Upper lobe of left lung (tissue), 6 donors: ENCODE measurements at regions not wholly inside any gene's neighbourhood (a gene's known extent, or its start where the extent isn't known, plus 50 kb on each side); places are given as distances from the start of the nearest gene placed in this dataset.
"Not testable (repeated sequence)": the region's sequence is repeated elsewhere in the genome, so short reads cannot be mapped to it uniquely, and the experiment has no call there.

Source experiments
- ATAC-seq, 2 donors: fragments of 200-7000 bp; cut with Tn5 transposase; one replicate each; pipeline ENCODE4 v1.9.1; 2022; ENCODE audit warnings: mild to moderate bottlenecking in 2 of 2, moderate library complexity in 2 of 2; ENCODE audit not compliant: low FRiP score in 2 of 2
- DNase-seq, 2 donors: peaks; one replicate each; pipeline ENCODE4 v3.0.0-alpha.2; 2019 to 2020
- H3K27ac ChIP-seq, 4 donors: fragments of 200-600 bp; sonication (generic); one replicate each; pipeline ENCODE4 v1.5.1; 2016 to 2019
- H3K27me3 ChIP-seq, 4 donors: fragments of 200-600 bp; sonication (generic); one replicate each; pipeline ENCODE4 v1.5.1; 2017 to 2019
- H3K36me3 ChIP-seq, 4 donors: fragments of 200-600 bp; sonication (generic); one replicate each; pipeline ENCODE4 v1.5.1; 2016 to 2019
- H3K4me1 ChIP-seq, 4 donors: fragments of 200-600 bp; sonication (generic); one replicate each; pipeline ENCODE4 v1.5.1; 2018 to 2019
- H3K4me3 ChIP-seq, 4 donors: fragments of 200-600 bp; sonication (generic); one replicate each; pipeline ENCODE4 v1.5.1; 2017 to 2019; ENCODE audit warnings: mild to moderate bottlenecking in 2 of 4, moderate library complexity in 1 of 4
- H3K9me3 ChIP-seq, 4 donors: fragments of 200-600 bp; sonication (generic); one replicate each; pipeline ENCODE4 v1.5.1; 2018 to 2019
- EP300 ChIP-seq, 4 donors: sonication (generic); formaldehyde crosslinking; IDR thresholded peaks; one replicate each; pipeline ENCODE4 v1.5.1; 2017; ENCODE audit warnings: antibody characterized with exemption in 4 of 4, control low read depth in 2 of 4
- POLR2A ChIP-seq, 4 donors: fragments of 450-650 bp; IDR thresholded peaks; one replicate each; pipeline ENCODE4 v1.5.1; 2016 to 2017; ENCODE audit warnings: antibody characterized with exemption in 4 of 4, mild to moderate bottlenecking in 2 of 4
- POLR2AphosphoS5 ChIP-seq, 2 donors: sonication (generic); formaldehyde crosslinking; IDR thresholded peaks; one replicate each; pipeline ENCODE4 v1.5.1; 2017; ENCODE audit warnings: antibody characterized with exemption in 2 of 2
- WGBS, 2 donors: methylation state at CpG; one replicate each; pipeline ENCODE4 v1.1.5; 2017 to 2018; 5-methylcytosine and 5-hydroxymethylcytosine counted together
- TF ChIP-seq, protein P1 (sequence below), 6 experiments: fragments of 450-650 bp in 4 of 6; fragments of 200-600 bp in 2 of 6; sonication (generic) in 2 of 6; IDR thresholded peaks; one replicate each; pipeline ENCODE4 v1.5.1; 2016 to 2019; ENCODE audit warnings: antibody characterized with exemption in 6 of 6
- donor health status: DM: no; HTN: no; CAD: no; lungs with moderate emphysema.
- donor health status: DM: no; HTN: yes; CAD: no; lungs with severe emphysema.

DNA sequence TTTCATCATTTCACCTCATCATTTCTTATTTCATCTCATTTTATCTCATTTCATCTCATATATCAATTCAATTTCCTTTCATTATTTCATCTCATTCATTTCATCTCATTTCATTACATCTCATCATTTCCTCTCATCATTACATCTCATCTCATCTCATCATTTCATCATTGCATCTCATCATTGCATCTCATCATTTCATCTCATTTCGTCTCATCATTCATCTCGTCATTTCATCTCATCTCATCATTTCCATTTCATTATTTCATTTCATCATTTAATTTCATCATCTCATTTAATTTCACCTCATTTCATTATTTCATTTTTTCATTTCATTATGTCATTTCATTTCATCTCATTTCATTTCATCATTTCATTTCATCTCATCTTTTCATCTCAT lies 168.5 kb upstream of the FAM72C start:
- H3K4me1 ChIP-seq, H3K27me3 ChIP-seq, H3K27ac ChIP-seq, H3K9me3 ChIP-seq, H3K36me3 ChIP-seq, H3K4me3 ChIP-seq, ATAC-seq, DNase-seq: not testable (repeated sequence)
- WGBS, 2 donors: 67% methylated on average over 2 of the region's 2 CpGs; no CpG with 5 or more reads in 1 of the 2 donors

DNA sequence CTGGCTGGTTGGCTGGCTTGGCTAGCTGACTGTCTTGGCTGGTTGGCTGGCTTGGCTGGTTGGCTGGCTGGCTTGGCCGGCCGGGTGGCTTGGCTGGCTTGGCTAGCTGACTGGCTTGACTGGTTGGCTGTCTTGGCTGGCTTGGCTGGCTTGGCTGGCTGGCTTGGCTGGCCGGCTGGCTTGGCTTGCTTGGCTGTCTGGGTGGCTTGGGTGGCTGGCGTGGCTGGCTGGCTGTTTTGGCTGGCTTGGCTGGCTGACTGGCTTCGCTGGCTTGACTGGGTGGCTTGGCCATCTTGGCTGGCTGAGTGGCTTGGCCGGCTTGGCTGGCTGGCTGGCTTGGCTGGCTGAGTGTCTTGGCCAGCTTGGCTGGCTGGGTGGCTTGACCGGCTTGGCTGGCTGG lies 133.2 kb upstream of the FAM72C start:
- not testable (repeated sequence) for H3K27me3 ChIP-seq, H3K4me1 ChIP-seq, H3K27ac ChIP-seq, H3K4me3 ChIP-seq, ATAC-seq, H3K36me3 ChIP-seq
- DNase-seq: peak; percentile 7 to 59
- no CpG with 5 or more reads among the region's 7 CpGs for WGBS, 2 donors
- peaks cover 0 to 14% (median 0%) of the 10 kb centered on the region in 4 donors for H3K9me3 ChIP-seq

DNA sequence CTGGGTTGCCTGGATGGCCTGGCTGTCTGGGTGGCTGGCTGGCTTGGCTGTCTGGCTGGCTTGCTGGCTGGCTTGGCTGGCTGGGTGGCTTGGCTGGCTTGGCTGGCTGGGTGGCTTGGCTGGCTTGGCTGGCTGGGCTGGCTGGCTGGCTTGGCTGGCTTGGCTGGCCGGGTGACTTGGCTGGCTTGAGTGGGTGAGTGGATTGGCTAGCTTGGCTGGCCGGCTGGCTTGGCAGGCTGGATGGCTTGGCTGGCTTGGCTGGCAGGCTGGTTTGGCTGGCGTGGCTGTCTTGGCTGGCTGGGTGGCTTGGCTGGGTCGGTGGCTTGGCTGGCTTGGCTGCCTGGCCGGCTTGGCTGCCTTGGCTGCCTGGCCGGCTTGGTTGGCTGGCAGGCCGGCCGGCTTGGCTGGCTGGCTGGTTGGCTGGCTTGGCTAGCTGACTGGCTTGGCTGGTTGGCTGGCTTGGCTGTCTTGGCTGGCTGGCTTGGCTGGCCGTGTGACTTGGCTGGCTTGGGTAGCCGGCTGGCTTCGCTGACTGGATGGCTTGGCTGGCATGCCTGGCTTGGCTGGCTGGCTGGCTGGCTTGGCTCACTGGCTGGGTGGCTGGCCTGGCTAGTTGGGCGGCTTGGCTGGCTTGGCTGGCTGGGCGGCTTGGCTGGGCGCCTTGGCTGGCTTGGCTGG lies 132.4 kb upstream of the FAM72C start:
- not testable (repeated sequence) for H3K4me1 ChIP-seq, H3K27ac ChIP-seq, H3K36me3 ChIP-seq, H3K27me3 ChIP-seq, H3K4me3 ChIP-seq
- peak; percentile 70 to 94 for DNase-seq
- peak; percentile 50 to 61 for ATAC-seq
- H3K9me3 ChIP-seq: peaks cover 0 to 14% (median 0%) of the 10 kb centered on the region in 4 donors
- 84 to 88% methylated on average over 14 of the region's 14 CpGs for WGBS, 2 donors

DNA sequence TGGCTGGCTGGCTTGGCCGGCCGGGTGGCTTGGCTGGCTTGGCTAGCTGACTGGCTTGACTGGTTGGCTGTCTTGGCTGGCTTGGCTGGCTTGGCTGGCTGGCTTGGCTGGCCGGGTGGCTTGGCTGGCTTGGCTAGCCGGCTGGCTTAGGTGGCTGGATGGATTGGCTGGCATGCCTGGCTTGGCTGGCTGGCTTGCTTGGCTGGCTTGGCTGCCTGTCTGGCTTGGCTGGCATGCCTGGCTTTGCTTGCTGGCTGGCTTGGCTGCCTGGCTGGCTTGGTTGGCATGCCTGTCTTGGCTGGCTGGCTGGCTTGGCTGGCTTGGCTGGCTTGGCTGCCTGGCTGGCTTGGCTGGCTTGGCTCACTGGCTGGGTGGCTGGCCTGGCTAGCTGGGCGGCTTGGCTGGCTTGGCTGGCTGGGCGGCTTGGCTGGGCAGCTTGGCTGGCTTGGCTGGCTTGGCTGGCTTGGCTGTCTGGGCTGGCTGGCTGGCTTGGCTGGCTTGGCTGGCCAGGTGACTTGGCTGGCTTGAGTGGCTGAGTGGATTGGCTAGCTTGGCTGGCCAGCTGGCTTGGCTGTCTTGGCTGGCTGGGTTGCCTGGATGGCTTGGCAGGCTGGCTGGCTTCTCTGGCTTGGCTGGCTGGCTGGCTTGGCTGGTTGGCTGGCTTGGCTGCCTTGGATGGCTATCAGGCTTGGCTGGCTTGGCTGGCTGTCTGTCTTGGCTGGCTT lies 131.5 kb upstream of the FAM72C start:
- not testable (repeated sequence) for H3K4me1 ChIP-seq, H3K27me3 ChIP-seq, H3K27ac ChIP-seq, H3K4me3 ChIP-seq, H3K36me3 ChIP-seq
- 86 to 97% methylated on average over 6 of the region's 6 CpGs for WGBS, 2 donors
- H3K9me3 ChIP-seq: peaks cover 0 to 14% (median 0%) of the 10 kb centered on the region in 4 donors
- peak; percentile 70 to 74 for ATAC-seq
- DNase-seq: peak; percentile 62 to 93

DNA sequence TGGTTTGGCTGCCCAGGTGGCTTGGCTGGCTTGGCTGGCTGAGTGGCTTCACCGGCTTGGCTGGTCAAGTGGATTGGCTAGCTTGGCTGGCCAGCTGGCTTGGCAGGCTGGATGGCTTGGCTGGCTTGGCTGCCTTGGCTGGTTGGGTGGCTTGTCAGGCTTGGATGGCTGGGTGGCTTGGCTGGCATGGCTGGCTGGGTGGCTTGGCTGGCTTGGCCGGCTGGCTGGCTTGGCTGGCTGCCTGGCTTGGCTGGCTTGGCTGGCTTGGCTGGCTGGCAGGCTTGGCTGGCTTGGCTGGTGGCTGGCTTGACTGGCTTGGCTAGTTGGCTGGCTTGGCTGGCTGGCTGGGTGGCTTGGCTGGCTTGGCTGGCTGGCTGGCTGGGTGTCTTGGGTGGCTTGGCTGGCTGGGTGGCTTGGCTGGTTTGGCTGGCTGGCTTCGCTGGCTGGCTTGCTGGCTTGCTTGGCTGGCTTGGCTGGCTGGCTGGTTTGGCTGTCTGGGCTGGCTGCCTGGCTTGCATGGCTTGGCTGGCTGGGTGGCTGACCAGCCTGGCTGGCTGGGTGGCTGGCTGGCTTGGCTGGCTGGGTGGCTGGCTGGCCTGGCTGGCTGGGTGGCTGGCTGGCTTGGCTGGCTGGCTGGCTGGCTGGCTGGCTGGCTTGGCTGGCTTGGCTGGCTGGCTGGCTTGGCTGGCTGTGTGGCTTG lies 130.4 kb upstream of the FAM72C start:
- not testable (repeated sequence) for H3K4me3 ChIP-seq, H3K27ac ChIP-seq, H3K27me3 ChIP-seq, H3K36me3 ChIP-seq, H3K4me1 ChIP-seq
- ATAC-seq: peak in 1 of 2 donors; percentile 56
- 62 to 83% methylated on average over 2 to 3 of the region's 3 CpGs for WGBS, 2 donors
- peak; percentile 24 to 88 for DNase-seq
- peaks cover 0 to 14% (median 0%) of the 10 kb centered on the region in 4 donors for H3K9me3 ChIP-seq

DNA sequence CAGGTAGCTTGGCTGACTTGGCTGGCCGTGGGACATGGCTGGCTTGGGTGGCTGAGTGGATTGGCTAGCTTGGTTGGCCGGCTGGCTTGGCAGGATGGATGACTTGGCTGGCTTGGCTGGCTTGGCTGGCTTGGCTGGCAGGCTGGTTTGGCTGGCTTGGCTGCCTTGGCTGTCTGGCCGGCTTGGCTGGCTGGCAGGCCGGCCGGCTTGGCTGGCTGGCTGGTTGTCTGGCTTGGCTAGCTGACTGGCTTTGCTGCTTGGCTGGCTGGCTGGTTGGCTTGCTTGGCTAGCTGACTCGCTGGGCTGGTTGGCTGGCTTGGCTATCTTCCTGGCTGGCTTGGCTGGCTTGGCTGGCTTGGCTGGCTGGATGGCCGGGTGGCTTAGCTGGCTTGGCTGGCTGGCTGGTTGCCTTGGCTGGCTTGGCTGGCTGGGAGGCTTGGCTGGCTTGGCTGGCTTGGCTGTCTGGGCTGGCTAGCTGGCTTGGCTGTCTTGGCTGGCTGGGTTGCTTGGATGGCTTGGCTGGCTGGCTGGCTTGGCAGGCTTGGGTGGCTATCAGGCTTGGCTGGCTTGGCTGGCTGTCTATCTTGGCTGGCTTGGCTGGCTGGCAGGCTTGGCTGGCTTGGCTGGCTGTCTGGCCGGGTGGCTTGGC lies 129.7 kb upstream of the FAM72C start:
- WGBS, 2 donors: 70 to 85% methylated on average over 7 to 8 of the region's 8 CpGs
- Histone ChIP-seq H3K9me3 (peaks cover 0 to 14% (median 0%) of the 10 kb centered on the region in 4 donors), H3K4me3 (no peak overlapping the region), H3K4me1 (no peaks in the 10 kb centered on the region), H3K27me3 (no peaks in the 10 kb centered on the region), H3K36me3 (no peaks in the 10 kb centered on the region), H3K27ac (no peak overlapping the region)
- DNase-seq: peak; percentile 23 to 87
- TF ChIP-seq EP300 (IDR thresholded peaks at IDR 0.05): no peak
- no peak for TF ChIP-seq POLR2AphosphoS5 (IDR thresholded peaks at IDR 0.05)
- TF ChIP-seq, protein P1, sequence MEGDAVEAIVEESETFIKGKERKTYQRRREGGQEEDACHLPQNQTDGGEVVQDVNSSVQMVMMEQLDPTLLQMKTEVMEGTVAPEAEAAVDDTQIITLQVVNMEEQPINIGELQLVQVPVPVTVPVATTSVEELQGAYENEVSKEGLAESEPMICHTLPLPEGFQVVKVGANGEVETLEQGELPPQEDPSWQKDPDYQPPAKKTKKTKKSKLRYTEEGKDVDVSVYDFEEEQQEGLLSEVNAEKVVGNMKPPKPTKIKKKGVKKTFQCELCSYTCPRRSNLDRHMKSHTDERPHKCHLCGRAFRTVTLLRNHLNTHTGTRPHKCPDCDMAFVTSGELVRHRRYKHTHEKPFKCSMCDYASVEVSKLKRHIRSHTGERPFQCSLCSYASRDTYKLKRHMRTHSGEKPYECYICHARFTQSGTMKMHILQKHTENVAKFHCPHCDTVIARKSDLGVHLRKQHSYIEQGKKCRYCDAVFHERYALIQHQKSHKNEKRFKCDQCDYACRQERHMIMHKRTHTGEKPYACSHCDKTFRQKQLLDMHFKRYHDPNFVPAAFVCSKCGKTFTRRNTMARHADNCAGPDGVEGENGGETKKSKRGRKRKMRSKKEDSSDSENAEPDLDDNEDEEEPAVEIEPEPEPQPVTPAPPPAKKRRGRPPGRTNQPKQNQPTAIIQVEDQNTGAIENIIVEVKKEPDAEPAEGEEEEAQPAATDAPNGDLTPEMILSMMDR (IDR thresholded peaks at IDR 0.05): no peak
- no peak for TF ChIP-seq POLR2A (IDR thresholded peaks at IDR 0.05)
- ATAC-seq: peak; percentile 53 to 75

DNA sequence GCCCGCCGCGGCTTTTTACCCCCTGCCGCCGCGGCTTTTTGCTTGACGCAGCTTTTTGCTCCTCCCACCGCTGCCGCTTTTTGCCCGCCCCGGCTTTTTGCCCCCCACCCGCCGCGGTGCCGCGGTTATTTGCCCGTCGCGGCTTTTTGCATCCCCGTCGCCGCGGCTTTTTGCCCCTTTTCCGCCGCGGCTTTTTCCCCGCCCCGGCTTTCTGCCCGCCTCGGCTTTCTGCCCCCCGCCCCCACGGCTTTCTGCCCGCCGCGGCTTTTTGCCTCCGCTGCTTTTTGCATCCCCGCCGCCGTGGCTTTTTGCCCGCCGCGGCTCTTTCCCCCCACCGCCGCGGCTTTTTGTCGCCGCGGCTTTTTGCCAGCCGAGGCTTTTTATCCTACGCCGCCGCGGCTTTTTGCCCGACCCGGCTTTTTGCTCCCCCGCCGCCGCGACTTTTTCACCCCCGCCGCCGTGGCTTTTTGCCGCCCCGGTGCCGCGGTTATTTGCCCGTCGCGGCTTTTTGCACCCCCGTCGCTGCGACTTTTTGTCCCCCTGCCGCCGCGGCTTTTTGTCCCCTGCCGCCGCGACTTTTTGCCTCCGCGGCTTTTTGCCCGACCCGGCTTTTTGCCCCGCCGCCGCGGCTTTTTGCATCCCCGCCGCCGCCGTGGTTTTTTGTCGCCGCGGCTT lies 105.5 kb upstream of the FAM72C start:
- H3K9me3 ChIP-seq, H3K36me3 ChIP-seq, H3K4me1 ChIP-seq, H3K27ac ChIP-seq, H3K27me3 ChIP-seq: not testable (repeated sequence)
- WGBS, 2 donors: 1 to 2% methylated on average over 36 to 84 of the region's 93 CpGs
- peak overlapping the region; percentile 18 to 59 (median 40) for H3K4me3 ChIP-seq
- peak in 1 of 2 donors; percentile 60 for ATAC-seq
- peak; percentile 19 to 89 for DNase-seq

DNA sequence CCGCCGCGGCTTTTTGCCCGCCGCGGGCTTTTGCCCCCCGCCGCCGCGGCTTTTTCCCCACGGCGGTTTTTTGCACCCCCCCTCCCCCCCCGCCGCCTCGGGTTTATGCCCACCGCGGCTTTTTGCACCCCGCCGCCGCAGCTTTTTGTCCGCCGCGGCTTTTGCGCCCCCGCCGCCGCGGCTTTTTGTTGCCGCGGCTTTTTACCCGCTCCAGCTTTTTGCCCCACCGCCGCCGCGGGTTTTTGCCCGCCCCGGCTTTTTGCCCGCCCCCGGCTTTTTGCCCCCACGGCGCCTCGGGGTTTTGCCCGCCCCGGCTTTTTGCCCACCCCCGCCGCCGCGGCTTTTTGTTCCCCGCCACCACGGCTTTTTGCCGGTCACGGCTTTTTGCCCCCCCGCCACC lies 104.9 kb upstream of the FAM72C start:
- H3K4me3 ChIP-seq: peak overlapping the region in 3 of 4 donors; percentile 39 to 59 (median 46)
- not testable (repeated sequence) for ATAC-seq, H3K4me1 ChIP-seq, H3K9me3 ChIP-seq, H3K27ac ChIP-seq, H3K27me3 ChIP-seq, H3K36me3 ChIP-seq
- DNase-seq: peak in 1 of 2 donors; percentile 82
- WGBS, 2 donors: no CpG with 5 or more reads among the region's 53 CpGs

DNA sequence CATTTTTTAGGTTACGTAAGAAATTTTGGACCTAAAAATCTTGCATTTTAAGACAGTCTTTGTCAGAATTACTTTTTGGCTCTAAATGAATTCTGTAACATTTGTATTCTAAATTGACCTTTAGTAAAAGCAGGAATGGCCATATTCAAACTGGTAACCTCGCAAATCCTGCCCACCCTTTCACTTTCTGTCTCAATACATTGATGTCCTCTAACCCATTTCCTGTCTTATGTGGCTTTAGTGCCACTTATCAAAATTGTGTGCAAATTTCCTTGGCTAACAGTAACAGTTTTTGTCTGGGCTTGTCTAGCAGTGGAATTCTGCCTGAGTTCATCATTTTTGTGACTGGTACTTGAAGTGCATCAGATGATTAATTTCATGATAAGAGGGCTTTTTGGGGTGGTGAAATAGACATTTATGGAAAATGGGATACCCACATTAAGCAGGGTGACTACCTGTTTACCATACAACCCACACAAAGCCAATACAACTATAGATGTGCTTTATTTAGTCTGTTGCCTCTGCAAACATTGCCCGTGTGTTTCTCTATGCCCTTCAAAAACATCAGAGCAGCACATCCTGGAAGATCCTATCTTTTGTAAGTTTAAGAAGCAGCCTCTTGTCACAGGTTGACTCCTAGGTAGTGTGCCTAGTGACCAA lies 98.7 kb upstream of the FAM72C start:
- not testable (repeated sequence) for H3K27ac ChIP-seq, H3K4me3 ChIP-seq, DNase-seq, H3K4me1 ChIP-seq, H3K9me3 ChIP-seq, H3K36me3 ChIP-seq, ATAC-seq, H3K27me3 ChIP-seq
- WGBS, 2 donors: no CpG with 5 or more reads among the region's 3 CpGs

DNA sequence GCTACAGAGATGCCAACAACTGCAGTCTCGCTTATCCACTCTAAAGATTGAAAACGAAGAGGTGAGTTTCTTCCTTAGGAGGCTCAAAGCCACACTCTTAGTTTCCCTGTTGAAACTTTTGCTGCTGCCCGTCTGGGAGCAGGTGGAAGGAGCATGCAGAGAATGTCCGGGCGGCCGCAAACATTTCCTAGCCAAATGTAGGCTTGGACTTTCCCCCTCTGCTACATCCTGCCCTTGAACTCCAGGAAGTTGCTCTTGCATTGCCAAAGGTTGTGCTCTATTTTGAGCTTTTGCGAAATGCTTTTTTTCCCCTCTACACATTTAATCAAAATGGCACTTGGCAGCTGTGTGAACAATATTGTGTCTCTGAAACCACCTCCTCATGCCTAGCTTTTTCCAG lies 95.3 kb upstream of the FAM72C start:
- WGBS, 2 donors: no CpG with 5 or more reads among the region's 7 CpGs
- ATAC-seq: peak in 1 of 2 donors; percentile 60

More for the DNA sequence above, 95.3 kb upstream of the FAM72C start:
- not testable (repeated sequence) for DNase-seq, H3K4me3 ChIP-seq, H3K4me1 ChIP-seq, H3K27me3 ChIP-seq, H3K36me3 ChIP-seq, H3K9me3 ChIP-seq, H3K27ac ChIP-seq
